ENCODE measurements at regions not wholly inside any gene's neighbourhood (a gene's known extent, or its start where the extent isn't known, plus 50 kb on each side); places are given as distances from the start of the nearest gene placed in this dataset.

DNA sequence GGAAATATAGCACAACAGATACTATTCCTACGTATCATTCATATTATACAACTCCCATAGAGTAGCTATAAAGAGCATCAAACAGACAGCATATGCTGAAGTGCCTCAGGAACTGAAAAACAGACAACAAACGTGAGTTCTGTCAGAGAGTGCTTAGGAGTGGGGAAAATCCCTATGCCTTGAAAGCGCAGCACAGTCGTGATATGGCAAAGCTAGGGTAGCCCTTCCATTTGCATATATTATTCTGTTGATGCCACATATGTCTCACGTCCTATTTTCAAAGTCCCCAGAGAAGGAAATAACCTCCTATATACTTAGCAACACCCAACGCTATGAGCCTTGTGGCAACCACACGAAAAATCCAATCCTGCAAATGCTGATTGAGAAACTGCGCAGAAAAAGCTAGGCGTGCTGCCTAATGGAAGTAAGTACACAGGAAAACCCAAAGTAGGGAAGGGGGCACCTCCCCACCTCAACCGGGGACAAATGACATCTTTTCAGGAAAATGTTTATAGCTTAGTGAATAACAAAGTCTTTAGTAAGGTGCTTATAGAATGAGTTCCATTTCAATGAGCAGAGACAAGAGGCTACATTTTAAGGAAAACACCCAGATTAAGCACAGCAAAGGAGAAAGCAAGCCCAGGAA is 105.1 kb downstream of the MED10 start:
- TF ChIP-seq, protein P1, sequence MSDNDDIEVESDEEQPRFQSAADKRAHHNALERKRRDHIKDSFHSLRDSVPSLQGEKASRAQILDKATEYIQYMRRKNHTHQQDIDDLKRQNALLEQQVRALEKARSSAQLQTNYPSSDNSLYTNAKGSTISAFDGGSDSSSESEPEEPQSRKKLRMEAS (IDR thresholded peaks at IDR 0.05; ENCODE audit: low read depth, low read length) = no peak
- TF ChIP-seq POLR2A (IDR thresholded peaks at IDR 0.05; ENCODE audit: extremely low read depth, insufficient read length) (no peak), MYC (IDR thresholded peaks at IDR 0.05; ENCODE audit: low read depth, low read length) (no peak)
- TF ChIP-seq, protein P2, sequence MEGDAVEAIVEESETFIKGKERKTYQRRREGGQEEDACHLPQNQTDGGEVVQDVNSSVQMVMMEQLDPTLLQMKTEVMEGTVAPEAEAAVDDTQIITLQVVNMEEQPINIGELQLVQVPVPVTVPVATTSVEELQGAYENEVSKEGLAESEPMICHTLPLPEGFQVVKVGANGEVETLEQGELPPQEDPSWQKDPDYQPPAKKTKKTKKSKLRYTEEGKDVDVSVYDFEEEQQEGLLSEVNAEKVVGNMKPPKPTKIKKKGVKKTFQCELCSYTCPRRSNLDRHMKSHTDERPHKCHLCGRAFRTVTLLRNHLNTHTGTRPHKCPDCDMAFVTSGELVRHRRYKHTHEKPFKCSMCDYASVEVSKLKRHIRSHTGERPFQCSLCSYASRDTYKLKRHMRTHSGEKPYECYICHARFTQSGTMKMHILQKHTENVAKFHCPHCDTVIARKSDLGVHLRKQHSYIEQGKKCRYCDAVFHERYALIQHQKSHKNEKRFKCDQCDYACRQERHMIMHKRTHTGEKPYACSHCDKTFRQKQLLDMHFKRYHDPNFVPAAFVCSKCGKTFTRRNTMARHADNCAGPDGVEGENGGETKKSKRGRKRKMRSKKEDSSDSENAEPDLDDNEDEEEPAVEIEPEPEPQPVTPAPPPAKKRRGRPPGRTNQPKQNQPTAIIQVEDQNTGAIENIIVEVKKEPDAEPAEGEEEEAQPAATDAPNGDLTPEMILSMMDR (IDR thresholded peaks at IDR 0.05; ENCODE audit: low read depth, low read length) = no peak
- no peak overlapping the region for H3K4me3 ChIP-seq (ENCODE audit: low read depth, low read length)
- DNase-seq (ENCODE audit: low read depth) = no peak

DNA sequence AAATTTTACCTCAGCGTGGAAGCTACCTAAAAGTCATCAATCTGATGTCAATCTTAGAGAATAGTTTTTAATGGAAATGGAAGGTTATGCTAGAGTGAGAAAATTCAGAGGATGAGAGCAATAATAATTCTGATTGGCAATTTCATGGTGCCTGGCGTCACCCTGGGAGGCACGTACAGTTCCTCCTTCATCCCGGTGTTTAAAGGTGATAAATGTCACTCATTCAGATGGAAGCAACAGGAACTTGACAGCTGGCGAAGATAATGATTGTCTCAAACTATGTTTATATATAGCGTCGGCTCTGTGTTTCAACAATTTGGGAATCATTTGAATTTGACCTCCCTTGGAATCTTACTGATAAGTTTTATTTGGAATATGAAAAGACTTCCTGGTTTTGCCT is 108.4 kb downstream of the MED10 start:
- H3K4me3 ChIP-seq (ENCODE audit: low read depth, low read length) = no peak overlapping the region
- TF ChIP-seq, protein P1 (IDR thresholded peaks at IDR 0.05; ENCODE audit: low read depth, low read length) = no peak
- TF ChIP-seq, protein P2 (IDR thresholded peaks at IDR 0.05; ENCODE audit: low read depth, low read length) = no peak
- no peak for TF ChIP-seq MYC (IDR thresholded peaks at IDR 0.05; ENCODE audit: low read depth, low read length)
- no peak for TF ChIP-seq POLR2A (IDR thresholded peaks at IDR 0.05; ENCODE audit: extremely low read depth, insufficient read length)
- no peak for DNase-seq (ENCODE audit: low read depth)

DNA sequence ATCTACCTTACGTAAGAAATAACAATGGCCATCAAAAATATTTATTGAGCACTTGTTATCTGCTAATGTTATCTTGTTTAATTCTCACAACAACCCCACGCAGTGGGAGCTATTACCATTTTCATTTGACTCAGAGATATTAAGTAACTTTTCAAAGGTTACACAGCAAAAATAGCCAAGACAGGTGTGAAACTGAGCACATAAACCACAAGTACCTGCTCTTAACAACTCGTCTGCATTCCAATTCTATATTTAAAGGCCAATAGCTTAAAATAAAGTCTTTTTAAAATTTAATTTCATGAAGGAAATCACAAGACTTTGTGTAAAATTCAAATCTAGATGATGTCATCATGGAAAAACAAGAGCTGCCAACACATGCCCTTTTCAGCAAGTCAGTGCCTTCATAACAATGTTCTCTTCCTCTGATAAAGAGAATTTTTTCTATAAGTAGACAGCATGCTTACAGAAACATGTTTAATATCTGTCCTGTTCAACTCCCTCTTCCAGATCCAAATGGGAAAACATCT is 111.6 kb downstream of the MED10 start:
- H3K4me3 ChIP-seq (ENCODE audit: low read depth, low read length) = no peak overlapping the region
- TF ChIP-seq MYC (IDR thresholded peaks at IDR 0.05; ENCODE audit: low read depth, low read length) = no peak
- TF ChIP-seq POLR2A (IDR thresholded peaks at IDR 0.05; ENCODE audit: extremely low read depth, insufficient read length) = no peak
- TF ChIP-seq, protein P2 (IDR thresholded peaks at IDR 0.05; ENCODE audit: low read depth, low read length) = no peak
- TF ChIP-seq, protein P1 (IDR thresholded peaks at IDR 0.05; ENCODE audit: low read depth, low read length) = no peak
- no peak for DNase-seq (ENCODE audit: low read depth)

DNA sequence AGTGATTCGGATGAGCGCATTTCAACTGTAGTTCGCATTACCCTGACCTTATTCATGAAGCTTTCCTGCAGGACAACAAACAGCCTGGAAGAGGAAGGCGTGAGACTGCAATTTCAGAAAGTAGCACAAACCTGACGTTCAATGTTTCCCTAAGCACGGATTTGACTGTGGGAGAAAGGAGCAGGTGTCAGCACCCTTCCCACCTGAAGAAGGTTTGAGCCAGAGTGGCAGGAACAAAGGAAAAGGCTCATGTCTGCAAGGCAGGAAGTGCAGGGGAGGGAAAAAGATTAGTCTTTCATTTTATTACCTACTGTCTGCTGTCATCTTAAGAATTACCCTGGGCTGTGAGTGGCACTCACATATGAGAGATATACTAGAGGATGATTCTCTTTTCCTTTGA is 114.0 kb downstream of the MED10 start:
- H3K4me3 ChIP-seq (ENCODE audit: low read depth, low read length) = no peak overlapping the region
- DNase-seq (ENCODE audit: low read depth) = no peak

DNA sequence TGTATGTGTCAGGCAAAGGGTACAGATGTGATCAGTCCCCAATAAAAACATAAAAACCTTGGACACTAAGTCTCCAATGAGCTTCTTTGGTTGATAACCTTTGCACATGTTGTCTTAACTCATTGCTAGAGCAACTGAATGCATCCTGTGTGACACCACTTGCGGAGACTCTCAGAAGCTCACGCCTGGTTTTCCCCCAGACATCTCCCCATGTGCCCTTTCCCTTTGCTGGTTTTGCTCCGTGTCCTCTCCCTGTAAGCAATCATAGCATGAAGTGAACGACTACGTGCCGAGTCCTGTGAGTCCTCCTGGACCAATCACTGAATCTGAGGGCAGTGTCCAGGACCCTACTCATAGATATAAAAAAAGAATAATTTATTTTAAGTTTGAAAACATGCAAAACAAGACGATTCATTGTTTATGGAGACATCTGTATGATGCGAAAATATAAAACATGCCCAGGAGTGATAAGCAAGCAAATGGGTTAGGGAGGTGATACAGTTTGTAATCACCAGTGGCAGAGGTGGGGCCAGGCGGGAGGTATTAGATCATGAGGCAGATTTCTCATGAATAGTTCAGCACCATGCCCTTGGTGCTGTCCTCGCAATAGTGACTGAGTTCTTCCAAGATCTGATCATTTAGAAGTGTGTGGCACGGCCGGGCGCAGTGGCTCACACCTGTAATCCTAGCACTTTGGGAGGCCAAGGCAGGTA is 115.5 kb downstream of the MED10 start:
- H3K4me3 ChIP-seq (ENCODE audit: low read depth, low read length) = no peak overlapping the region
- DNase-seq (ENCODE audit: low read depth) = no peak
- TF ChIP-seq POLR2A (IDR thresholded peaks at IDR 0.05; ENCODE audit: extremely low read depth, insufficient read length) (no peak), MYC (IDR thresholded peaks at IDR 0.05; ENCODE audit: low read depth, low read length) (no peak)
- TF ChIP-seq, protein P1 (IDR thresholded peaks at IDR 0.05; ENCODE audit: low read depth, low read length) = no peak
- TF ChIP-seq, protein P2 (IDR thresholded peaks at IDR 0.05; ENCODE audit: low read depth, low read length) = no peak

More for the DNA sequence above, 114.0 kb downstream of the MED10 start:
- no peak for TF ChIP-seq MYC (IDR thresholded peaks at IDR 0.05; ENCODE audit: low read depth, low read length)
- TF ChIP-seq, protein P2 (IDR thresholded peaks at IDR 0.05; ENCODE audit: low read depth, low read length) = no peak
- TF ChIP-seq POLR2A (IDR thresholded peaks at IDR 0.05; ENCODE audit: extremely low read depth, insufficient read length) = no peak
- TF ChIP-seq, protein P1 (IDR thresholded peaks at IDR 0.05; ENCODE audit: low read depth, low read length) = no peak

All from NB4 (cell line).